ENCODE measurements at regions not wholly inside any gene's neighbourhood (a gene's known extent, or its start where the extent isn't known, plus 50 kb on each side); places are given as distances from the start of the nearest gene placed in this dataset.

- Histone ChIP-seq H3K27me3 (ENCODE audit: control insufficient read depth, insufficient read depth, low read length) (no peaks in the 10 kb centered on the region), H3K9me3 (ENCODE audit: control insufficient read depth, insufficient read depth, low read depth, low read length) (peaks cover 4% of the 10 kb centered on the region; the same call in 1 of the 2 replicates), H3K4me1 (ENCODE audit: control insufficient read depth, insufficient read depth, low read length) (no peaks in the 10 kb centered on the region), H3K36me3 (ENCODE audit: control insufficient read depth, insufficient read depth, low read length) (no peaks in the 10 kb centered on the region), H3K4me3 (ENCODE audit: low read depth in 2 of 2, low read length in 2 of 2) (no peak overlapping the region), H3K27ac (ENCODE audit: low read length) (peak overlapping the region; percentile 39; the same call in 1 of the 2 replicates)
- in situ Hi-C loops (cut with HindIII; ENCODE audit: low pct_unique_long_range_greater_than_20kb, low sequenced_read_pairs): no loop called here
- BruUV-seq (replicated peaks): no TSS peak
- CTCF ChIA-PET: no interaction called here
- TF ChIP-seq REST (IDR thresholded peaks at IDR 0.05; ENCODE audit: insufficient read depth in 1 of 2, low read depth in 2 of 2, low read length in 1 of 2) (no peak), TCF7L2 (IDR thresholded peaks at IDR 0.05; ENCODE audit: low read depth, low read length) (no peak), SIN3A (IDR thresholded peaks at IDR 0.05; ENCODE audit: borderline replicate concordance, insufficient read depth, low read depth, low read length) (no peak), POLR2AphosphoS5 (IDR thresholded peaks at IDR 0.05; ENCODE audit: low read depth, low read length) (no peak), CTCF (IDR thresholded peaks at IDR 0.05) (no peak)
- no peak for DNase-seq (ENCODE audit: low read depth, low spot score)
- ATAC-seq: no peak
- POLR2A ChIA-PET: no interaction called here
- intact Hi-C loops (cut with micrococcal nuclease; ENCODE audit: unreplicated experiment): no loop called here
Observed at GRCh38 chr10:4407783-4408182, 418.2 kb upstream of the AKR1E2 start.

GRCh38 chr10:4405828-4406227 is 420.2 kb upstream of the AKR1E2 start:
- CTCF ChIA-PET: no interaction called here

More at GRCh38 chr10:4405828-4406227, 420.2 kb upstream of the AKR1E2 start:
- H3K4me1 ChIP-seq (ENCODE audit: control insufficient read depth, insufficient read depth, low read length): no peaks in the 10 kb centered on the region
- no peaks in the 10 kb centered on the region for H3K27me3 ChIP-seq (ENCODE audit: control insufficient read depth, insufficient read depth, low read length)
- TF ChIP-seq SIN3A (IDR thresholded peaks at IDR 0.05; ENCODE audit: borderline replicate concordance, insufficient read depth, low read depth, low read length) (no peak), CTCF (IDR thresholded peaks at IDR 0.05) (no peak), POLR2AphosphoS5 (IDR thresholded peaks at IDR 0.05; ENCODE audit: low read depth, low read length) (no peak), TCF7L2 (IDR thresholded peaks at IDR 0.05; ENCODE audit: low read depth, low read length) (no peak), REST (IDR thresholded peaks at IDR 0.05; ENCODE audit: insufficient read depth in 1 of 2, low read depth in 2 of 2, low read length in 1 of 2) (no peak)
- H3K9me3 ChIP-seq (ENCODE audit: control insufficient read depth, insufficient read depth, low read depth, low read length): peaks cover 7% of the 10 kb centered on the region; the same call in 1 of the 2 replicates
- intact Hi-C loops (cut with micrococcal nuclease; ENCODE audit: unreplicated experiment) (no loop called here), in situ Hi-C loops (cut with HindIII; ENCODE audit: low pct_unique_long_range_greater_than_20kb, low sequenced_read_pairs) (no loop called here)
- no TSS peak for BruUV-seq (replicated peaks)
- no peak for DNase-seq (ENCODE audit: low read depth, low spot score)
- POLR2A ChIA-PET: no interaction called here
- ATAC-seq: no peak
- peak overlapping the region; percentile 34; the same call in 1 of the 2 replicates for H3K27ac ChIP-seq (ENCODE audit: low read length)
- H3K4me3 ChIP-seq (ENCODE audit: low read depth in 2 of 2, low read length in 2 of 2): no peak overlapping the region
- no peaks in the 10 kb centered on the region; the same call in 1 of the 2 replicates for H3K36me3 ChIP-seq (ENCODE audit: control insufficient read depth, insufficient read depth, low read length)

Data from Panc1 (cell line).